Omental fat pad (tissue), 3 donors: ENCODE measurements at regions not wholly inside any gene's neighbourhood (a gene's known extent, or its start where the extent isn't known, plus 50 kb on each side); places are given as distances from the start of the nearest gene placed in this dataset.
"Not testable (repeated sequence)": the region's sequence is repeated elsewhere in the genome, so short reads cannot be mapped to it uniquely, and the experiment has no call there.

Experiments used
- ATAC-seq: fragments of 150-250 bp; one replicate; pipeline ENCODE4 v1.9.1; 2016; ENCODE audit warnings: mild to moderate bottlenecking, moderate library complexity; ENCODE audit not compliant: low FRiP score
- DNase-seq: peaks from one replicate; pipeline ENCODE4 v3.0.0-alpha.2; 2019; ENCODE audit warnings: low spot score
- TF ChIP-seq, protein P1 (sequence below), 3 donors: fragments of 450-650 bp; IDR thresholded peaks; one replicate each; pipeline ENCODE4 v1.5.1; 2016 to 2017; ENCODE audit warnings: antibody characterized with exemption in 3 of 3, mild to moderate bottlenecking in 3 of 3, moderate library complexity in 2 of 3

GRCh38 chr17:70320673-70321345, 151.5 kb downstream of the KCNJ2 start:
- TF ChIP-seq, protein P1, sequence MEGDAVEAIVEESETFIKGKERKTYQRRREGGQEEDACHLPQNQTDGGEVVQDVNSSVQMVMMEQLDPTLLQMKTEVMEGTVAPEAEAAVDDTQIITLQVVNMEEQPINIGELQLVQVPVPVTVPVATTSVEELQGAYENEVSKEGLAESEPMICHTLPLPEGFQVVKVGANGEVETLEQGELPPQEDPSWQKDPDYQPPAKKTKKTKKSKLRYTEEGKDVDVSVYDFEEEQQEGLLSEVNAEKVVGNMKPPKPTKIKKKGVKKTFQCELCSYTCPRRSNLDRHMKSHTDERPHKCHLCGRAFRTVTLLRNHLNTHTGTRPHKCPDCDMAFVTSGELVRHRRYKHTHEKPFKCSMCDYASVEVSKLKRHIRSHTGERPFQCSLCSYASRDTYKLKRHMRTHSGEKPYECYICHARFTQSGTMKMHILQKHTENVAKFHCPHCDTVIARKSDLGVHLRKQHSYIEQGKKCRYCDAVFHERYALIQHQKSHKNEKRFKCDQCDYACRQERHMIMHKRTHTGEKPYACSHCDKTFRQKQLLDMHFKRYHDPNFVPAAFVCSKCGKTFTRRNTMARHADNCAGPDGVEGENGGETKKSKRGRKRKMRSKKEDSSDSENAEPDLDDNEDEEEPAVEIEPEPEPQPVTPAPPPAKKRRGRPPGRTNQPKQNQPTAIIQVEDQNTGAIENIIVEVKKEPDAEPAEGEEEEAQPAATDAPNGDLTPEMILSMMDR (IDR thresholded peaks at IDR 0.05), result no peak
- DNase-seq, result no peak
- peak; percentile 92 for ATAC-seq

GRCh38 chr17:70321352-70321751, 152.0 kb downstream of the KCNJ2 start:
- no peak for ATAC-seq
- DNase-seq, result no peak
- TF ChIP-seq, protein P1 (IDR thresholded peaks at IDR 0.05), result no peak

GRCh38 chr17:70323269-70323668, 153.9 kb downstream of the KCNJ2 start:
- ATAC-seq (no peak), DNase-seq (no peak)
- TF ChIP-seq, protein P1 (IDR thresholded peaks at IDR 0.05), result no peak

DNA sequence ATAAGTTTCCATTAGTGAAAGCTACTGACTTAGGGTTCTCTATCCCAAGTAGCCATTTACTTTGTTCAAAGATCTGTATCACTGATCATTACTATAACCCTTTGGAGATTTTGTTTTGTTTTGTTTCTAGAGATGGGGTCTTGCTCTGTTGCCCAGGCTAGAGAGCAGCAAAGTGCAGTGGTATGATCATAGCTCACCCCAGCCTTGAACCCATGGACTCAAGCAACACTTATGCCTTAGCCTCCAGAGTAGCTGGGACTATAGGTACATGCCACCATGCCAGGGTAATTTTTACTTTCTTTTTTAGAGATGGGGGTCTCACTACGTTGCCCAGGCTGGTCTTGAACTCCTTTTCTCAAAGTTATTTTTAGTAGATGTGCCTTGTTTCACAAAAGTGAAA, 154.7 kb downstream of the KCNJ2 start:
- ATAC-seq (no peak), DNase-seq (no peak)
- TF ChIP-seq, protein P1 (IDR thresholded peaks at IDR 0.05), result no peak

DNA sequence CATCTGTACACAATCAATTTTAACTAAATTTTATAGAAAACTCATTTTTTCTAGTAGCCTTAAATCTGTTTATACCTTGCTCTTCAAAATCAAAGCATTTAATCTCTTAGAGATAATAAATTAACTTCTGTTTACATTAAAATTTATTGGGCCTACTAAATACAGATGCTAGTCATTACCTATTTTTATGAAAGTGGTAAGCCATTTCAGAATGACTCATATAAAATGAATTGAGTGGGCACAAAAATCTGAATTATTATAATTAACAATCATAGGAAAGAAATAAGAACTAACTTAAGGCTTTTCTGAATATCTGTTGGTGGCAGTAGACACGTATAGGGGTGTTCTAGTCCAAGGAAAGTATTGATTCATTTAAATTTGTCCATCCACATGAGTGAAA, 157.9 kb downstream of the KCNJ2 start:
- DNase-seq, result no peak
- TF ChIP-seq, protein P1 (IDR thresholded peaks at IDR 0.05), result no peak
- no peak for ATAC-seq

- DNase-seq, result no peak
- TF ChIP-seq, protein P1 (IDR thresholded peaks at IDR 0.05), result no peak
- no peak for ATAC-seq
Observed at GRCh38 chr17:70327723-70328122, 158.4 kb downstream of the KCNJ2 start.

DNA sequence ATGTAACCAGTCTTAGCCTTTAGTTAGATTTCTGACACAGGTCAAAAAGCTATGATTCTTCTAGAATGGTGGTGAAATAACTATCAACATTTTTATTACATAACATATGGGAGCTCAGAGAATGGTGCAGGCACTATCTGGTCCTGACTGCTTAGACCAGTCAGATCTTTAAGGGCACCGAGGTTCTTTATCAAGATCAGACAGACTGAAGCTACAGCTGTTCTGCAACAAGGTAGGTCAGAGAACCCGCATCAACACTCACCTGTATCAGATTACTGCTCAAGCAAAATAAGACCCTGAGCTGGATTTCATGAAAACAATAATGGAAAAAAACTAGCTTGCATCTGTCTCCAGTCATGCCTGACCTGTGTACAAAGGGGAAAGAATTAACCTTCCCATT, 160.4 kb downstream of the KCNJ2 start:
- DNase-seq (no peak), ATAC-seq (no peak)
- TF ChIP-seq, protein P1 (IDR thresholded peaks at IDR 0.05), result no peak

DNA sequence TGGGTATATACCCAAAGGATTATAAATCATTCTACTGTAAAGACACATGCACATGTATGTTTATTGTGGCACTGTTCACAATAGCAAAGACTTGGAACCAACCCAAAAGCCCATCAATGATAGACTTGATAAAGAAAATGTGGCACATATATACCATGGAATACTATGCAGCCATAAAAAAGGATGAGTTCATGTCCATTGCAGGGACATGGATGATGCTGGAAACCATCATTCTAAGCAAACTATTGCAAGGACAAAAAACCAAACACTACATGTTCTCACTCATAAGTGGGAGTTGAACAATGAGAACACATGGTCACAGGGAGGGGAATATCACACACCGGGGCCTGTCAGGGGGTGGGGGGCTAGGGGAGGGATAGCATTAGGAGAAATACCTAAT, 161.7 kb downstream of the KCNJ2 start:
- not testable (repeated sequence) for ATAC-seq, DNase-seq
